Uterus (tissue), 2 donors: ENCODE measurements at regions not wholly inside any gene's neighbourhood (a gene's known extent, or its start where the extent isn't known, plus 50 kb on each side); places are given as distances from the start of the nearest gene placed in this dataset.

Experiments used
- POLR2A ChIP-seq, 2 donors: fragments of 450-650 bp; IDR thresholded peaks; one replicate each; pipeline ENCODE4 v1.6.1; 2016; ENCODE audit warnings: antibody characterized with exemption in 2 of 2, mild to moderate bottlenecking in 1 of 2, moderate library complexity in 1 of 2
- TF ChIP-seq, protein P1 (sequence below), 4 experiments: fragments of 200-600 bp in 2 of 4; fragments of 450-650 bp in 2 of 4; sonication (generic) in 2 of 4; IDR thresholded peaks; one replicate each; pipeline ENCODE4 v1.5.1; 2016 to 2019; ENCODE audit warnings: antibody characterized with exemption in 4 of 4, mild to moderate bottlenecking in 2 of 4, moderate library complexity in 1 of 4

DNA sequence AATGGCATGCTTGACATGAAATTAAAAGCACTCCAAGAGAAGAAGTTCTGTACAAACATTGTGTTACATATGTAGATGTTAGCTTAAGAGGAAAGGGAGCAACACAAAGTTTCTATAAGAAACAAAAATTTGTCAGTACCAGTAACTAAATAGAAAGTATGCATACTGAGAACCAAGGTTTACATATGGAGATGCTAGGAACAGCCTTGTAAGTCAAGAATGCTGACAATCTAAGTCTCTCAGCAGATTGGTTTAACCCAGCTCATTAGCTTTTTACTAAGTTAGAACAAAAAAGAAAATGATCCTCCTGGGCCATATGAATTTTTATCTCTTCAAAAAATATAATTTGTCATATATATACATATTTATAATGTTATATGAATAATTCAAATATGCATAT is 2022.1 kb upstream of the ACO1 start:
- TF ChIP-seq, protein P1, sequence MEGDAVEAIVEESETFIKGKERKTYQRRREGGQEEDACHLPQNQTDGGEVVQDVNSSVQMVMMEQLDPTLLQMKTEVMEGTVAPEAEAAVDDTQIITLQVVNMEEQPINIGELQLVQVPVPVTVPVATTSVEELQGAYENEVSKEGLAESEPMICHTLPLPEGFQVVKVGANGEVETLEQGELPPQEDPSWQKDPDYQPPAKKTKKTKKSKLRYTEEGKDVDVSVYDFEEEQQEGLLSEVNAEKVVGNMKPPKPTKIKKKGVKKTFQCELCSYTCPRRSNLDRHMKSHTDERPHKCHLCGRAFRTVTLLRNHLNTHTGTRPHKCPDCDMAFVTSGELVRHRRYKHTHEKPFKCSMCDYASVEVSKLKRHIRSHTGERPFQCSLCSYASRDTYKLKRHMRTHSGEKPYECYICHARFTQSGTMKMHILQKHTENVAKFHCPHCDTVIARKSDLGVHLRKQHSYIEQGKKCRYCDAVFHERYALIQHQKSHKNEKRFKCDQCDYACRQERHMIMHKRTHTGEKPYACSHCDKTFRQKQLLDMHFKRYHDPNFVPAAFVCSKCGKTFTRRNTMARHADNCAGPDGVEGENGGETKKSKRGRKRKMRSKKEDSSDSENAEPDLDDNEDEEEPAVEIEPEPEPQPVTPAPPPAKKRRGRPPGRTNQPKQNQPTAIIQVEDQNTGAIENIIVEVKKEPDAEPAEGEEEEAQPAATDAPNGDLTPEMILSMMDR (IDR thresholded peaks at IDR 0.05) = no peak
- no peak for TF ChIP-seq POLR2A (IDR thresholded peaks at IDR 0.05)
